ENCODE measurements at regions not wholly inside any gene's neighbourhood (a gene's known extent, or its start where the extent isn't known, plus 50 kb on each side); places are given as distances from the start of the nearest gene placed in this dataset.

GRCh38 chr1:218027152-218027551 lies 257.9 kb upstream of the RRP15 start:
- DNase-seq: no peak

DNA sequence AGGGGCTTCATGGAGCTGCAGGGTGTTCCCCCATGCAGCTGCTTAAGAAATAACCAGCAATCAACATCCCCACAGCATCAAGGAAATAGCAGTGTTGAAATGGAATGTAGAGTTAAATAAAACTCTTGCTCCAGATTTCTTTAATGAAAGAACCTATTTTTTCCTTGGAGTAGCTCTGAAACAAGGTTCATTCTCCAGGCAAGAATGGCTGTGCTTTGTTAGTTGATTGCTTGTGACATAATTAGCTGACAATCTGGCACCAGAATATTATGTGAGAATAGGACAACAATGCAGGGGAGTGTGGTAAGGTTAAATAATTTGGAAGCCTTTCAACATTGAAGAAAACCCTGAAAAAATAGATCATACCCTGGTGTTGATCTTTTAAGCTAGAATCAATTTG lies 254.2 kb upstream of the RRP15 start:
- DNase-seq: no peak

GRCh38 chr1:218031901-218032300 lies 253.2 kb upstream of the RRP15 start:
- no peak for DNase-seq

GRCh38 chr1:218034468-218034867 lies 250.6 kb upstream of the RRP15 start:
- DNase-seq: no peak

DNA sequence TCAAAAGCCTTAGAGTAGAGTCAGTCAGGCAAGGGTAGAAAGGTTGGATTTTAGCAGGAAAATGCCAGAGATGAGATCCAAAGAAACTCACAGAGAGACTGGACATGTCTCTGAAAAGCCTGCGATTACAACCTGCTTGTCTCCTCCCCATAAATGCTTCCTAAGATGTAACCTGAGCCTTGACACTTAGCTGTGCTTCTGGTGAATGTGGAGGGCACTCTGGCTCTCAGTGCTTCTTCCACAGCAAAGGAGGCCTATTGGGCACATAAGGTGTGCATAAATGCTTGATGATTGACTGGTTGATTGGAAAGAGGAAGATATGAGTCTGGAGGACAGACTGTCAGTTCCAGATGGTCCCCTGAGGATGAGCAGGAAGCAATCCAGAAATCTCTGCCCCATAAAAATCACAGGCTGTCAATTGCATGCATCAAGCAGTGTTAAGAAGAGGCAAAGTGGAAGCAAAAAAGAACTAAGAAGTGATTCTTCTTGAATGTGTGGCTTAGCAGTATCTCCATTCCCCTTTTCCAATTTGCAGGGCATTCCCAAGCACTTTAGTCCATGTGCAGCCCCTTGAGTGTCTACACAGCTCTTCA lies 236.2 kb upstream of the RRP15 start:
- DNase-seq: no peak

GRCh38 chr1:218049641-218050040 lies 235.5 kb upstream of the RRP15 start:
- DNase-seq: peak in 1 of 3 experiments; percentile 28

DNA sequence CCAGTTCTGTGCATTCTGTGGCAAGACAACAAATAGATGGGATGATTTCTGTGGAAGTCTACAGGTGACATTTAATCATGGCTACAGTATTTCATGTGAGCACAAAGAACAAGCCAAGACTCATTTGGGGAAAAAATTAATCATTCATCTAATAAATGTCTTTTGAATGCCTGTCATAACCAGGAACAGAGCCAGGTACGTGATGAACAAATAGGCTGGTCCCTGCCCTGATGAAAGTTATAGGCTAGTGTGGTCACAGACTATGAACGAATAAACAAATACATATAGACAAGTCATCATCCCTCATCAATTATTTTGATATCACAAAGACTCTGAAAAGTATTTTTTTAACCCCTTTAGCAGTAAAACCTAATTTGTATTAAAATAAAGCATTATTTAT lies 226.4 kb upstream of the RRP15 start:
- DNase-seq: no peak

GRCh38 chr1:218064426-218064825 lies 220.7 kb upstream of the RRP15 start:
- DNase-seq: no peak

DNA sequence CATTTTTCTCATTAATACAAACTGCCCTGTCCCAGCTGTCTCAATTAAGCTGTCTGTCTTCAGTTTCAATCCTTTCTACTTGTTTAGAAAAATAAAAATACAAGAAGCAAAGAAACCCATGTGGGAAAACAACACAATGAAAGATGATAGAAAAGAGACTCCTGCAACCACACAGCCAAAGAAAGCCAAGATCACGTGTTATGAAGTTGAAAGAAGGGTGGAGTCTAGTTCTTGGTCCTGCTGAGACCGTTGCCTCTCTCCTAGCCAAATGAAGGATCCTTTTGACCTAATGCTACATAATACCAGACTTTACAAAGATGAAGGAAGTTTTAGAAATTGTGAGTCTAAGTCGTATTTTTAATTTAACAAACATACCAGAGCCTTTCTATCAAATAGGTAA lies 218.8 kb upstream of the RRP15 start:
- no peak for DNase-seq

GRCh38 chr1:218068241-218068640 lies 216.9 kb upstream of the RRP15 start:
- DNase-seq: no peak

DNA sequence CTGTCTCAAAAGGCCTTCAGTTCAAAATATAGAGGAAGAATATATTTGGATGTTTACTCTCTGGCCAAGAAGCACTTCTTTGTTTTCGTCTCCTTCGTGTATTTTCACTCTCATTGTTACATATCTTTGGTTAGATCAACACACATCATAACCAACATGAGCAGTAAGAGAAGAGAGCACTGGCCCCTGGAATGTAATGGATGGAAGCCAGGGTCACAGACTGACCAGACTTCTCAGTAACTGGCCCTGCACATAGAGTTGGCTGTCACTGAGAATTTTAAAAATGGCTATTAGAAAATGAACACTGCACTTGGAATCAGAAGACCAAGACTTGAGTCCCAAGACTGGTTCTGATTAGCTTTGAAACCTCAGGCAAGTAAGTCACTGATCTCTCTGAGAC lies 215.9 kb upstream of the RRP15 start:
- no peak for DNase-seq

- no peak for DNase-seq
Observed at GRCh38 chr1:218073062-218073461, 212.0 kb upstream of the RRP15 start.

DNA sequence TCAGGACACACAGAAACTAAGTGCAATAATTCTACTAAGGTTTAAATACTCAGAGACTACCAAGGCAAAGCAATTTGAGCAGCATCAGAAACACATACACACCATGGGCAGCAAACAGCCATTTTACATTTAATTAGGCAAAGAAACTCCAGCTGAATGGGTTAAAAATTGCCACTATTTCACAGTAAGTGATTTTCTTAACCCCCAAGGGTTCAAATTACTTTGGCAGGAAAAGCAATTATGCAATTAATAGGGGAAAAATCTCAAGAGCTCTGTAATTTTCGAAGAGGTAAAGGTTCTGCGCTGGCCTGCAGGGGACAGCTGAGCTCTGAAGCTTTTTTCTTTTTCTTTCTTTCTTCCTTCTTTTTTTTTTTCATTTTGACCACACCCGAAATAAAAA lies 206.2 kb upstream of the RRP15 start:
- DNase-seq: peak in 2 of 3 experiments; percentile 61 to 89

GRCh38 chr1:218079347-218079746 lies 205.7 kb upstream of the RRP15 start:
- DNase-seq: peak; percentile 21 to 89 (median 61)

- no peak for DNase-seq
Observed at GRCh38 chr1:218079820-218080219, 205.3 kb upstream of the RRP15 start.

- DNase-seq: no peak
Observed at GRCh38 chr1:218080863-218081262, 204.2 kb upstream of the RRP15 start.

DNA sequence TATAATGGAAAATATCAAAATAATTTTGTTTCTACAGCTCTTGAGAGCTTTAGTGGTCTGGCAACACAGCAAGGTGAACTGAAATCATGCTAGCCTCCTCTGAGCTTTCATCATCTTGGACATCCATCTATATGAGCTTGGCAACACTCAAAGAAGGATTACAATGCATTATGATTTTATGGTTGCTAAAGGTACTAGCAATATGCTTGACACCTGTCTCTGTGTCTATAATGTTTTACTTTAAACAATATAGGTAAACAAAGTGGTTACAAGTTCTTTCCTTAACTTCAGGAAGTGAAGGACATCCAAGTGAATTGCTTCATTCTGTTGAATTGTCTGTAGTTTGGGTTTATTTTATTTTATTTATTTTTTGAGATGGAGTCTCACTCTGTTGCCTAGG lies 203.7 kb upstream of the RRP15 start:
- DNase-seq: no peak

DNA sequence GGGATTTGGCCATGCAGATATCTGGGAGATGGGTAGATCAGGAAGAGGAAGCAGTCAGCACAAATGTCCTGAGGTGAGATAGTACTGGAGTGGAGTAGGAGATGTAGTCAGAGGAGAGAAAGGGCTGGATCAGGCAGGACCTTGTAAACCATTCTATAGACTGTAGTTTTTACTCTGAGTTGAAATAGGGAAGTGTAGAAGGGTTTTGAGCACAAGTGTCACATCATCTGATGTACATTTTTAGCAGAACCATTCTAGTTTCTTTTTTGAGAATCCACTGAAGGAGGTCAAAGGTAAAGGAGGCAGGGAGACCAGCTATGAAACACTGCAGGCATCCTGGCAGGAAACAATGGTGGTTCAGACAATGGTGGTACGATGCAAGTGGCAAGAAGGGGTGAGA lies 194.6 kb upstream of the RRP15 start:
- DNase-seq: no peak

- no peak for DNase-seq
Observed at GRCh38 chr1:218101409-218101808, 183.7 kb upstream of the RRP15 start.

DNA sequence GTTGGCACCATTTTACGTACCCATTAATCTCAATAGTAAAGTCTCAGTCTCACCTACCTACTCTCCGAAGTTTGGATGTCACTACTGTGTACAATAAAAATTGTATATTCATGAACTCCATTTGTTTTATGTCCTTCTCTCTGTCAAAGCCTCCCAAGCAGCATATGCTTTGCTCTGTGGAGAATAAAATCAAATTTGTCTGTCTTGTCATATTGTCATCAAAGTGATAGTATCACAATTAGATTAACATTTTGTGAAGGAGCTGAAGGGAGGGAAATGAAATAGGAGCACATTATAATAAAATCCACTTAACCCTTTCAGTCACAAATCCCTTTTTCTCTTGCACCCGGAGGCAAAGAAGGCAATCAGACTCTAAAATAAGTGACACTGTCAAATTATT lies 177.1 kb upstream of the RRP15 start:
- DNase-seq: no peak

DNA sequence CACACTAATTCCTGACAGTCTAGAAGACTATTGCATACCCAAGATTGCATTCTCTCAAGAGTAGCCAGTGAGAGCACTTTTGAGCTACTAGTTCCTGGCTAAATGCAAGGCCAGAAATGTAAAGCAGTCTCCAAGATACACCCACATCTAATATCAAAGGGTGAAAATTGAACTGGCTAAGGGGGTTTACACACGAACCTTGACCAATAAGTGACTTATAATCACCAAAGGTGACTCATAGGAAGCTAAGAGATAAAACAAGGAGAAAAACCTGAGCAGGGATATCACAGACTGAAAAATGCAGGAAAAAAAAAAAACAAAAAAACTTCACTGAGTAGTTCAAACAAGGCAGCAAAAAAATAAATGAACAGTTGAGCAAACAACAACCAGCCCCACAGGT lies 172.2 kb upstream of the RRP15 start:
- DNase-seq: no peak

DNA sequence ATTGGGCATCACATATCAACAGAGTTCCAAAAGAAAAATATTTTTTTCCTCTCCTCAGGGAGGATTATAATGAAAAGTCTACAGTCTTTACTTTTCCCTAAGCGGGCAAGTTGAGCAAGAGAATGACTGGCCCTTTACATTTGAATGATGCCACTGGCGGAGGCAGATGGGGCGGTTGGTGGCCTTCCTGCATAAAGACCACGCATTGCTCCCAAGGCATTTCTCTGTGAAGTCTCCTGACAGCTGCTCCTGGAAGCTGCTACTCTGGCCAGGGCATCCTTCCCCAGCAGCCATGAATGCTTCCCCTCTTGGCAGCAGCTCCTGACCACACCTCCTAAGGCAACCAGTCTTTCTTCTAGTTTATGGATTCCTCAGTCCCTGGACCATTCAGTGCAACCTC lies 161.1 kb upstream of the RRP15 start:
- DNase-seq: no peak

- DNase-seq: no peak
Observed at GRCh38 chr1:218135371-218135770, 149.7 kb upstream of the RRP15 start.

GRCh38 chr1:218139761-218140160 lies 145.3 kb upstream of the RRP15 start:
- no peak for DNase-seq

DNA sequence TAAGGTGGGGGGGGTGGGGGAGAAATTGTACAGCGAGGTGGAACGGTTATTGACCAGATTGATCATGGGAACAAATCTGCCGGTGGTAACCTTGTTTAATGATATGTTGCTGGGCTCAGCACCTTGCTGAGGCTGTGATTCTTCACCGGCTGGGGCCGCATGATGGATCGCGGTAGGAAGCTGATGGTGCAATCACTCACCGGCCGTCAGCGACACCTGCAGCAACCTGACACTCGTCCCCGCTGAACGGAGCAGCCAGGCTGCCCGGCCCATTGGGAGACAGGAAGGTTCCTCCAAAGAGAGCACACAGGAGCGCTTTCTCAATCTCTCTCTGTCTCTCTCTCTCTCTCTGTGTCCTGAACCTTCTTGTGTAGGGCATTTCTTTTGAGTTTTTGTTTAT lies 128.5 kb upstream of the RRP15 start:
- DNase-seq: peak; percentile 42 to 77 (median 49)

DNA sequence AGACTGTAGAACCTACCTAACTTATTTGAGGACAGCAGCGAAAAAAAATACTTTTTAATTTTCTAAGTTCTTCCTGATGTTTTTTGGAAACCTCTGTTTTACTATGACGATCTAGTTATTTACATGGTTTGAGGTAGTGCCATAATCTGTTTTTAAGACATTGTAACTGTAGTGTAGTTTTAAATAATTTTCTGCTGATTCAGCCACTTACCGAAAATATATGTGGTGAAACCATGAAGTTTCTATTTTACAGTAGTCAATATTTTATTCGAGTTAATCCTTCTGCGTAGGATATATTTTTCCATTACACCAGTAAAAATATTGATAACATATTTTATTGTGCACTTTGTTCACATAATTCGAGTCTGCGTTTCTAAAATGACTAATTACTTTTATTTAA lies 121.7 kb upstream of the RRP15 start:
- DNase-seq: no peak

All from NCI-H1417 (cell line).